CD4-positive, alpha-beta T cell (primary cell): ENCODE measurements at regions not wholly inside any gene's neighbourhood (a gene's known extent, or its start where the extent isn't known, plus 50 kb on each side); places are given as distances from the start of the nearest gene placed in this dataset.

Experiments used
- ATAC-seq: fragments of 200-7000 bp; cut with Tn5 transposase; one replicate; pipeline ENCODE4 v1.10.0; 2022; ENCODE audit warnings: mild to moderate bottlenecking; ENCODE audit not compliant: poor library complexity
- CTCF ChIA-PET: fragments of 350-600 bp; sonication (Branson Sonifier 250); formaldehyde crosslinking; loops from one replicate; lab custom pipeline; 2021; ENCODE audit warnings: antibody characterized with exemption, inconsistent platforms; lab: Charles Lee
- POLR2A ChIA-PET: fragments of 350-600 bp; sonication (Branson Sonifier 250); formaldehyde crosslinking; loops from one replicate; lab custom pipeline; 2021; ENCODE audit warnings: antibody characterized with exemption, inconsistent platforms; lab: Charles Lee
- DNase-seq, 14 experiments: peaks; one replicate each; pipeline ENCODE4 v3.0.0-alpha.2; 2013 to 2020; ENCODE audit warnings: mixed read lengths in 2 of 14
- H3K27ac ChIP-seq, 2 donors: one replicate each; pipeline versions ENCODE4 v1.5.1 to v1.7.0; 2013; ENCODE audit warnings: low read length in 2 of 2, low read depth in 1 of 2, mild to moderate bottlenecking in 1 of 2
- H3K27me3 ChIP-seq, 2 experiments: 1 replicate in 1 of 2; 2 replicates in 1 of 2; pipeline versions ENCODE4 v1.6.1 to v1.7.0; 2013; ENCODE audit warnings: low read length in 2 of 2, control low read depth in 1 of 2, mild to moderate bottlenecking in 1 of 2, moderate library complexity in 1 of 2; ENCODE audit not compliant: insufficient read depth in 2 of 2, control insufficient read depth in 1 of 2
- H3K36me3 ChIP-seq: one replicate; pipeline ENCODE4 v1.6.1; 2013; ENCODE audit warnings: low read length, control low read depth; ENCODE audit not compliant: insufficient read depth
- H3K4me1 ChIP-seq: one replicate; pipeline ENCODE4 v1.6.1; 2013; ENCODE audit warnings: low read length, control low read depth; ENCODE audit not compliant: insufficient read depth
- H3K4me3 ChIP-seq: one replicate; pipeline ENCODE4 v1.5.1; 2013; ENCODE audit warnings: mild to moderate bottlenecking, low read length, moderate library complexity
- H3K9me3 ChIP-seq, 2 experiments: 1 replicate in 1 of 2; 2 replicates in 1 of 2; pipeline versions ENCODE4 v1.6.1 to v1.7.0; 2013; ENCODE audit warnings: low read length in 2 of 2, mild to moderate bottlenecking in 2 of 2, control low read depth in 1 of 2, moderate library complexity in 1 of 2; ENCODE audit not compliant: control insufficient read depth in 1 of 2, insufficient read depth in 1 of 2
- H3K27ac Mint-ChIP-seq: one replicate; pipeline ENCODE4 v1.8.0; 2020; ENCODE audit warnings: mixed read lengths
- H3K27me3 Mint-ChIP-seq: one replicate; pipeline ENCODE4 v1.8.0; 2021; ENCODE audit warnings: mixed read lengths
- H3K36me3 Mint-ChIP-seq: one replicate; pipeline ENCODE4 v1.8.0; 2021; ENCODE audit warnings: low read depth, mixed read lengths
- H3K4me1 Mint-ChIP-seq: one replicate; pipeline ENCODE4 v1.8.0; 2021; ENCODE audit warnings: low read depth, mixed read lengths
- H3K4me3 Mint-ChIP-seq: one replicate; pipeline ENCODE4 v1.8.0; 2020; ENCODE audit warnings: mild to moderate bottlenecking, mixed read lengths
- H3K9me3 Mint-ChIP-seq: one replicate; pipeline ENCODE4 v1.8.0; 2020; ENCODE audit warnings: mixed read lengths
- CTCF ChIP-seq: fragments of 200-600 bp; IDR thresholded peaks from one replicate; pipeline ENCODE4 v1.8.0; 2022; ENCODE audit warnings: antibody characterized with exemption, mild to moderate bottlenecking
- intact Hi-C, 2 experiments: fragments of 100-400 bp; cut with DNase I in 1 of 2; cut with micrococcal nuclease in 1 of 2; formaldehyde crosslinking; loops; one replicate each; pipeline versions ENCODE4 v1.15.1 to v1.9.0; 2023 to 2025; cut with DNase I, micrococcal nuclease

- H3K4me3 ChIP-seq: no peak overlapping the region
- no peak for TF ChIP-seq CTCF
- no peaks in the 10 kb centered on the region for H3K9me3 ChIP-seq
- H3K27me3 Mint-ChIP-seq: no peaks in the 10 kb centered on the region
- DNase-seq (no peak), ATAC-seq (no peak)
- no peaks in the 10 kb centered on the region for H3K36me3 ChIP-seq
- intact Hi-C loops: no loop called here
- no peak overlapping the region for H3K4me3 Mint-ChIP-seq
- no peaks in the 10 kb centered on the region for H3K4me1 Mint-ChIP-seq
- H3K27ac Mint-ChIP-seq: no peak overlapping the region
- H3K9me3 Mint-ChIP-seq: no peaks in the 10 kb centered on the region
- no peaks in the 10 kb centered on the region for H3K36me3 Mint-ChIP-seq
- POLR2A ChIA-PET: no interaction called here
- no peaks in the 10 kb centered on the region for H3K4me1 ChIP-seq
- CTCF ChIA-PET: no interaction called here
- no peaks in the 10 kb centered on the region for H3K27me3 ChIP-seq
- H3K27ac ChIP-seq: no peak overlapping the region
Observed at GRCh38 chr2:155240176-155240575, 541.7 kb downstream of the KCNJ3 start.

- intact Hi-C loops: no loop called here
- TF ChIP-seq CTCF: no peak
- H3K9me3 ChIP-seq: peaks cover 0 to 7% of the 10 kb centered on the region in 2 experiments
- Mint-ChIP-seq H3K4me3 (no peak overlapping the region), H3K27ac (no peak overlapping the region), H3K4me1 (no peaks in the 10 kb centered on the region), H3K9me3 (no peaks in the 10 kb centered on the region), H3K36me3 (no peaks in the 10 kb centered on the region), H3K27me3 (no peaks in the 10 kb centered on the region)
- no peaks in the 10 kb centered on the region for H3K4me1 ChIP-seq
- H3K4me3 ChIP-seq: no peak overlapping the region
- DNase-seq (no peak), ATAC-seq (no peak)
- H3K36me3 ChIP-seq: no peaks in the 10 kb centered on the region
- POLR2A ChIA-PET: no interaction called here
- H3K27ac ChIP-seq: no peak overlapping the region
- CTCF ChIA-PET: no interaction called here
- no peaks in the 10 kb centered on the region for H3K27me3 ChIP-seq
Observed at GRCh38 chr2:155235710-155236109, 537.2 kb downstream of the KCNJ3 start.

GRCh38 chr2:155223781-155224406, 525.4 kb downstream of the KCNJ3 start:
- DNase-seq: no peak
- no peak overlapping the region for H3K4me3 Mint-ChIP-seq
- no peaks in the 10 kb centered on the region for H3K27me3 Mint-ChIP-seq
- H3K4me1 Mint-ChIP-seq: no peaks in the 10 kb centered on the region
- no peak overlapping the region for H3K27ac Mint-ChIP-seq
- CTCF ChIA-PET: no interaction called here
- POLR2A ChIA-PET: no interaction called here
- ATAC-seq: no peak
- no peaks in the 10 kb centered on the region for H3K36me3 ChIP-seq
- H3K9me3 Mint-ChIP-seq: peaks cover 3% of the 10 kb centered on the region
- H3K27me3 ChIP-seq: no peaks in the 10 kb centered on the region
- H3K9me3 ChIP-seq: no peaks in the 10 kb centered on the region
- no peak for TF ChIP-seq CTCF
- intact Hi-C loops: no loop called here
- no peak overlapping the region for H3K4me3 ChIP-seq
- H3K36me3 Mint-ChIP-seq: no peaks in the 10 kb centered on the region
- no peaks in the 10 kb centered on the region for H3K4me1 ChIP-seq
- no peak overlapping the region for H3K27ac ChIP-seq
